Spleen (tissue), 7 donors: ENCODE measurements at regions not wholly inside any gene's neighbourhood (a gene's known extent, or its start where the extent isn't known, plus 50 kb on each side); places are given as distances from the start of the nearest gene placed in this dataset.

Experiments
- CTCF ChIP-seq, 11 experiments: fragments of 200-600 bp in 7 of 11; fragments of 450-650 bp in 4 of 11; sonication (generic) in 4 of 11; IDR thresholded peaks in 8 of 11; conservative IDR thresholded peaks in 3 of 11; 1 replicate in 7 of 11; 2 replicates in 4 of 11; pipeline versions ENCODE4 v1.4.0 to v1.8.0; 2016 to 2021; ENCODE audit warnings: antibody characterized with exemption in 11 of 11, inconsistent platforms in 4 of 11, mild to moderate bottlenecking in 1 of 11
- POLR2A ChIP-seq, 3 donors: fragments of 450-650 bp; IDR thresholded peaks; one replicate each; pipeline ENCODE4 v1.5.1; 2017; ENCODE audit warnings: antibody characterized with exemption in 3 of 3, mild to moderate bottlenecking in 1 of 3
- POLR2AphosphoS5 ChIP-seq, 3 donors: sonication (generic); formaldehyde crosslinking; IDR thresholded peaks; one replicate each; pipeline ENCODE4 v1.5.1; 2017; ENCODE audit warnings: antibody characterized with exemption in 3 of 3
- donor health status: DM: no; HTN: no; CAD: no; lungs with moderate emphysema.
- donor health status: DM: no; HTN: no; CAD: no.
- donor health status: DM: no; HTN: no; CAD: no.

- TF ChIP-seq CTCF (IDR thresholded peaks at IDR 0.05 in 8 of 11, conservative IDR thresholded peaks at IDR 0.05 in 3 of 11) (no peak), POLR2A (IDR thresholded peaks at IDR 0.05) (no peak), POLR2AphosphoS5 (IDR thresholded peaks at IDR 0.05) (no peak)
Measured at GRCh38 chr1:235047331-235047871, 81.2 kb downstream of the TOMM20 start.
